Ishikawa (cell line): ENCODE measurements at regions not wholly inside any gene's neighbourhood (a gene's known extent, or its start where the extent isn't known, plus 50 kb on each side); places are given as distances from the start of the nearest gene placed in this dataset.

Experiments used
- CEBPB ChIP-seq: IDR thresholded peaks from 2 replicates; pipeline ENCODE4 v1.6.1; 2012
- CREB1 ChIP-seq: IDR thresholded peaks from 2 replicates; pipeline ENCODE4 v1.6.1; 2012; ENCODE audit warnings: low read depth
- EGR1 ChIP-seq: IDR thresholded peaks from 2 replicates; pipeline ENCODE4 v1.6.1; 2012
- EP300 ChIP-seq: IDR thresholded peaks from 2 replicates; pipeline ENCODE4 v1.6.1; 2012; ENCODE audit warnings: borderline replicate concordance
- FOXM1 ChIP-seq: IDR thresholded peaks from 2 replicates; pipeline ENCODE4 v1.6.1; 2012; ENCODE audit warnings: low read depth, borderline replicate concordance
- MAX ChIP-seq: IDR thresholded peaks from 2 replicates; pipeline ENCODE4 v1.6.1; 2012
- NFIC ChIP-seq: IDR thresholded peaks from 2 replicates; pipeline ENCODE4 v1.6.1; 2012
- RAD21 ChIP-seq: IDR thresholded peaks from 2 replicates; pipeline ENCODE4 v1.6.1; 2012; ENCODE audit warnings: low read depth
- REST ChIP-seq: IDR thresholded peaks from 2 replicates; pipeline ENCODE4 v1.6.1; 2012; ENCODE audit warnings: low read depth, mild to moderate bottlenecking
- TAF1 ChIP-seq: IDR thresholded peaks from 2 replicates; pipeline ENCODE4 v1.6.1; 2012; ENCODE audit warnings: low read depth, mild to moderate bottlenecking
- TCF12 ChIP-seq: IDR thresholded peaks from 2 replicates; pipeline ENCODE4 v1.6.1; 2012; ENCODE audit warnings: low read depth
- TEAD4 ChIP-seq: IDR thresholded peaks from 2 replicates; pipeline ENCODE4 v1.6.1; 2012
- USF1 ChIP-seq: IDR thresholded peaks from 2 replicates; pipeline ENCODE4 v1.6.1; 2012
- YY1 ChIP-seq: IDR thresholded peaks from 2 replicates; pipeline ENCODE4 v1.6.1; 2012; ENCODE audit warnings: low read depth
- ZBTB7A ChIP-seq: IDR thresholded peaks from 2 replicates; pipeline ENCODE4 v1.6.1; 2012; ENCODE audit warnings: low read depth

- no peak for TF ChIP-seq TCF12
- TF ChIP-seq ZBTB7A = no peak
- TF ChIP-seq MAX = no peak
- TF ChIP-seq EGR1 = no peak
- no peak for TF ChIP-seq CEBPB
- TF ChIP-seq RAD21 = no peak
- no peak for TF ChIP-seq YY1
- no peak for TF ChIP-seq FOXM1
- no peak for TF ChIP-seq USF1
- no peak for TF ChIP-seq TAF1
- TF ChIP-seq EP300 = no peak
- TF ChIP-seq CREB1 = no peak
- TF ChIP-seq TEAD4 = no peak
- TF ChIP-seq NFIC = no peak
- no peak for TF ChIP-seq REST
These were observed 609.7 kb upstream of the SLITRK1 start for GRCh38 chr13:84491952-84492351.

GRCh38 chr13:84487752-84488151 is 605.5 kb upstream of the SLITRK1 start:
- TF ChIP-seq TCF12 (no peak), NFIC (no peak), MAX (no peak), EGR1 (no peak), ZBTB7A (no peak), REST (no peak), TAF1 (no peak), CEBPB (no peak), FOXM1 (no peak), TEAD4 (no peak), RAD21 (no peak), USF1 (no peak), YY1 (no peak), EP300 (no peak), CREB1 (no peak)

- no peak for TF ChIP-seq EP300
- TF ChIP-seq TEAD4 = no peak
- no peak for TF ChIP-seq CEBPB
- TF ChIP-seq REST = no peak
- no peak for TF ChIP-seq USF1
- no peak for TF ChIP-seq EGR1
- no peak for TF ChIP-seq FOXM1
- no peak for TF ChIP-seq ZBTB7A
- no peak for TF ChIP-seq NFIC
- TF ChIP-seq TAF1 = no peak
- no peak for TF ChIP-seq RAD21
These were observed 599.7 kb upstream of the SLITRK1 start for GRCh38 chr13:84481958-84482357.

- TF ChIP-seq NFIC (no peak), REST (no peak), TEAD4 (no peak), MAX (no peak), ZBTB7A (no peak)
These were observed 597.4 kb upstream of the SLITRK1 start for GRCh38 chr13:84479656-84480055.
